ENCODE measurements at regions not wholly inside any gene's neighbourhood (a gene's known extent, or its start where the extent isn't known, plus 50 kb on each side); places are given as distances from the start of the nearest gene placed in this dataset.

- no peak for TF ChIP-seq CTCF (IDR thresholded peaks at IDR 0.05; ENCODE audit: borderline replicate concordance, extremely low read depth, insufficient read depth)
- intact Hi-C loops (cut with DNase I): no loop called here
- Histone ChIP-seq H3K36me3 (ENCODE audit: control insufficient read depth in 2 of 3, insufficient read depth in 3 of 3, low read length in 3 of 3) (no peaks in the 10 kb centered on the region), H3K4me3 (ENCODE audit: low read length in 3 of 3) (no peak overlapping the region), H3K4me1 (ENCODE audit: control insufficient read depth in 2 of 3, insufficient read depth in 2 of 3, low read depth in 1 of 3, low read length in 3 of 3) (no peaks in the 10 kb centered on the region), H3K9ac (ENCODE audit: low read length in 3 of 3) (no peak overlapping the region), H3K27ac (ENCODE audit: low read depth in 2 of 2, low read length in 2 of 2) (no peak overlapping the region), H3K9me3 (ENCODE audit: control insufficient read depth in 2 of 3, insufficient read depth in 1 of 3, low read length in 3 of 3) (no peaks in the 10 kb centered on the region), H3K27me3 (ENCODE audit: control insufficient read depth, insufficient read depth, low read length) (no peaks in the 10 kb centered on the region)
- DNase-seq (no peak), FAIRE-seq (no peak)
Observed at GRCh38 chrX:40503094-40503493, 77.7 kb upstream of the ATP6AP2 start.

- Histone ChIP-seq H3K36me3 (ENCODE audit: control insufficient read depth in 2 of 3, insufficient read depth in 3 of 3, low read length in 3 of 3) (no peaks in the 10 kb centered on the region), H3K27me3 (ENCODE audit: control insufficient read depth, insufficient read depth, low read length) (no peaks in the 10 kb centered on the region), H3K4me3 (ENCODE audit: low read length in 3 of 3) (no peak overlapping the region), H3K9ac (ENCODE audit: low read length in 3 of 3) (no peak overlapping the region), H3K27ac (ENCODE audit: low read depth in 2 of 2, low read length in 2 of 2) (no peak overlapping the region), H3K9me3 (ENCODE audit: control insufficient read depth in 2 of 3, insufficient read depth in 1 of 3, low read length in 3 of 3) (no peaks in the 10 kb centered on the region), H3K4me1 (ENCODE audit: control insufficient read depth in 2 of 3, insufficient read depth in 2 of 3, low read depth in 1 of 3, low read length in 3 of 3) (no peaks in the 10 kb centered on the region)
- FAIRE-seq: no peak
- TF ChIP-seq CTCF (IDR thresholded peaks at IDR 0.05; ENCODE audit: borderline replicate concordance, extremely low read depth, insufficient read depth): no peak
- no peak for DNase-seq
- intact Hi-C loops (cut with DNase I): no loop called here
Observed at GRCh38 chrX:40502688-40503087, 78.1 kb upstream of the ATP6AP2 start.

- intact Hi-C loops (cut with DNase I): no loop called here
- DNase-seq (no peak), FAIRE-seq (no peak)
- no peaks in the 10 kb centered on the region for H3K36me3 ChIP-seq (ENCODE audit: control insufficient read depth in 2 of 3, insufficient read depth in 3 of 3, low read length in 3 of 3)
- H3K27me3 ChIP-seq (ENCODE audit: control insufficient read depth, insufficient read depth, low read length): no peaks in the 10 kb centered on the region
- H3K4me3 ChIP-seq (ENCODE audit: low read length in 3 of 3): no peak overlapping the region
- H3K9ac ChIP-seq (ENCODE audit: low read length in 3 of 3): no peak overlapping the region
- no peaks in the 10 kb centered on the region for H3K4me1 ChIP-seq (ENCODE audit: control insufficient read depth in 2 of 3, insufficient read depth in 2 of 3, low read depth in 1 of 3, low read length in 3 of 3)
- no peak overlapping the region for H3K27ac ChIP-seq (ENCODE audit: low read depth in 2 of 2, low read length in 2 of 2)
- H3K9me3 ChIP-seq (ENCODE audit: control insufficient read depth in 2 of 3, insufficient read depth in 1 of 3, low read length in 3 of 3): no peaks in the 10 kb centered on the region
- TF ChIP-seq CTCF (IDR thresholded peaks at IDR 0.05; ENCODE audit: borderline replicate concordance, extremely low read depth, insufficient read depth): no peak
Observed at GRCh38 chrX:40501164-40501855, 79.5 kb upstream of the ATP6AP2 start.

- Histone ChIP-seq H3K4me1 (ENCODE audit: control insufficient read depth in 2 of 3, insufficient read depth in 2 of 3, low read depth in 1 of 3, low read length in 3 of 3) (no peaks in the 10 kb centered on the region), H3K4me3 (ENCODE audit: low read length in 3 of 3) (no peak overlapping the region), H3K27me3 (ENCODE audit: control insufficient read depth, insufficient read depth, low read length) (no peaks in the 10 kb centered on the region), H3K9ac (ENCODE audit: low read length in 3 of 3) (no peak overlapping the region), H3K36me3 (ENCODE audit: control insufficient read depth in 2 of 3, insufficient read depth in 3 of 3, low read length in 3 of 3) (no peaks in the 10 kb centered on the region), H3K9me3 (ENCODE audit: control insufficient read depth in 2 of 3, insufficient read depth in 1 of 3, low read length in 3 of 3) (no peaks in the 10 kb centered on the region), H3K27ac (ENCODE audit: low read depth in 2 of 2, low read length in 2 of 2) (no peak overlapping the region)
- peak in 3 of 5 donors; percentile 18 to 66 (median 32) for DNase-seq
- FAIRE-seq: no peak
- TF ChIP-seq CTCF (IDR thresholded peaks at IDR 0.05; ENCODE audit: borderline replicate concordance, extremely low read depth, insufficient read depth): no peak
- intact Hi-C loops (cut with DNase I): no loop called here
Observed at GRCh38 chrX:40496728-40497127, 84.0 kb upstream of the ATP6AP2 start.

Data from kidney (tissue), 13 donors.